ENCODE measurements at regions not wholly inside any gene's neighbourhood (a gene's known extent, or its start where the extent isn't known, plus 50 kb on each side); places are given as distances from the start of the nearest gene placed in this dataset.
"Not testable (repeated sequence)": the region's sequence is repeated elsewhere in the genome, so short reads cannot be mapped to it uniquely, and the experiment has no call there.

- DNase-seq (ENCODE audit: low spot score): not testable (repeated sequence)
These were observed 94.4 kb downstream of the LSM3 start for GRCh38 chr3:14272959-14273560.

GRCh38 chr3:14273901-14274611, 95.4 kb downstream of the LSM3 start:
- DNase-seq (ENCODE audit: low spot score): no peak

- DNase-seq (ENCODE audit: low spot score): no peak
These were observed 96.0 kb downstream of the LSM3 start for GRCh38 chr3:14274612-14274936.

- peak; percentile 67 for DNase-seq (ENCODE audit: low spot score)
These were observed 96.7 kb downstream of the LSM3 start for GRCh38 chr3:14274999-14275961.

GRCh38 chr3:14275962-14276909, 97.6 kb downstream of the LSM3 start:
- DNase-seq (ENCODE audit: low spot score): no peak

GRCh38 chr3:14277557-14277956, 98.9 kb downstream of the LSM3 start:
- DNase-seq (ENCODE audit: low spot score): no peak

- no peak for DNase-seq (ENCODE audit: low spot score)
These were observed 99.7 kb downstream of the LSM3 start for GRCh38 chr3:14278265-14278798.

GRCh38 chr3:14278799-14279625, 100.4 kb downstream of the LSM3 start:
- no peak for DNase-seq (ENCODE audit: low spot score)

- DNase-seq (ENCODE audit: low spot score): no peak
These were observed 101.0 kb downstream of the LSM3 start for GRCh38 chr3:14279626-14280061.

GRCh38 chr3:14280326-14280725, 101.7 kb downstream of the LSM3 start:
- DNase-seq (ENCODE audit: low spot score): no peak

GRCh38 chr3:14281053-14281452, 102.4 kb downstream of the LSM3 start:
- no peak for DNase-seq (ENCODE audit: low spot score)

- DNase-seq (ENCODE audit: low spot score): no peak
These were observed 103.5 kb downstream of the LSM3 start for GRCh38 chr3:14282001-14282705.

GRCh38 chr3:14282706-14283075, 104.1 kb downstream of the LSM3 start:
- no peak for DNase-seq (ENCODE audit: low spot score)

- no peak for DNase-seq (ENCODE audit: low spot score)
These were observed 104.6 kb downstream of the LSM3 start for GRCh38 chr3:14283092-14283812.

GRCh38 chr3:14283813-14284438, 105.3 kb downstream of the LSM3 start:
- no peak for DNase-seq (ENCODE audit: low spot score)

- no peak for DNase-seq (ENCODE audit: low spot score)
These were observed 106.3 kb downstream of the LSM3 start for GRCh38 chr3:14284694-14285547.

GRCh38 chr3:14285548-14285925, 106.9 kb downstream of the LSM3 start:
- DNase-seq (ENCODE audit: low spot score): peak; percentile 92
